IMR-90 (cell line): ENCODE measurements at regions not wholly inside any gene's neighbourhood (a gene's known extent, or its start where the extent isn't known, plus 50 kb on each side); places are given as distances from the start of the nearest gene placed in this dataset.

Experiments used
- ATAC-seq: fragments of 200-7000 bp; cut with Tn5 transposase; 2 replicates; pipeline ENCODE4 v1.9.1; 2020; ENCODE audit warnings: low read depth, mild to moderate bottlenecking, moderate library complexity
- BruUV-seq: library from RNA; stranded (reverse); fragments of 400-500 nt; replicated peaks from 2 replicates; lab custom pipeline; 2021; lab: Mats Ljungman, UMichigan
- CTCF ChIA-PET: fragments of 300-600 bp; formaldehyde crosslinking; extraction: SDS; loops from one replicate; lab custom pipeline; 2021; ENCODE audit warnings: antibody characterized with exemption; lab: Yijun Ruan, JAX
- POLR2A ChIA-PET: fragments of 300-600 bp; sonication (Branson Sonifier 250); formaldehyde crosslinking; loops from one replicate; lab custom pipeline; 2022; ENCODE audit warnings: antibody characterized with exemption; ENCODE audit not compliant: unreplicated experiment; lab: Charles Lee
- DNase-seq: peaks from one replicate; pipeline ENCODE4 v3.0.0; 2013
- H2AFZ ChIP-seq: replicated peaks from 2 replicates; pipeline ENCODE3; 2013; ENCODE audit warnings: low read length, mild to moderate bottlenecking; ENCODE audit not compliant: poor library complexity
- H2AK5ac ChIP-seq: 2 replicates; pipeline ENCODE4 v1.6.1; 2013; ENCODE audit warnings: low read depth, low read length, inconsistent platforms
- H2AK9ac ChIP-seq: replicated peaks from 2 replicates; pipeline ENCODE3; 2013; ENCODE audit warnings: mild to moderate bottlenecking, low read depth, low read length, moderate library complexity; ENCODE audit not compliant: poor library complexity
- H2BK120ac ChIP-seq: 2 replicates; pipeline ENCODE4 v1.6.1; 2013; ENCODE audit warnings: low read depth, low read length, inconsistent platforms
- H2BK15ac ChIP-seq: 3 replicates; pipeline ENCODE4 v1.6.1; 2013; ENCODE audit warnings: low read depth, low read length, inconsistent platforms
- H2BK20ac ChIP-seq: 2 replicates; pipeline ENCODE4 v1.6.1; 2013; ENCODE audit warnings: low read depth, mild to moderate bottlenecking, inconsistent platforms, low read length, moderate library complexity
- H2BK5ac ChIP-seq: 2 replicates; pipeline ENCODE4 v1.6.1; 2013; ENCODE audit warnings: mild to moderate bottlenecking, low read depth, low read length, inconsistent platforms; ENCODE audit not compliant: poor library complexity, severe bottlenecking
- H3K14ac ChIP-seq: replicated peaks from 2 replicates; pipeline ENCODE4 v1.6.1; 2013; ENCODE audit warnings: low read depth, low read length, inconsistent platforms
- H3K18ac ChIP-seq: 2 replicates; pipeline ENCODE4 v1.6.1; 2013; ENCODE audit warnings: low read depth, low read length, control low read depth
- H3K23ac ChIP-seq: 2 replicates; pipeline ENCODE4 v1.6.1; 2013; ENCODE audit warnings: low read depth, low read length, inconsistent platforms
- H3K27ac ChIP-seq: 2 replicates; pipeline ENCODE4 v1.5.1; 2013; ENCODE audit warnings: mild to moderate bottlenecking, control low read depth, low read length; ENCODE audit not compliant: insufficient read depth
- H3K27me3 ChIP-seq: 2 replicates; pipeline ENCODE4 v1.6.1; 2013; ENCODE audit warnings: low read length; ENCODE audit not compliant: control insufficient read depth, insufficient read depth
- H3K36me3 ChIP-seq: 2 replicates; pipeline ENCODE4 v1.6.1; 2013; ENCODE audit warnings: low read length, mixed read lengths; ENCODE audit not compliant: control insufficient read depth, insufficient read depth
- H3K4ac ChIP-seq: 2 replicates; pipeline ENCODE4 v1.6.1; 2013; ENCODE audit warnings: low read depth, low read length, inconsistent platforms
- H3K4me1 ChIP-seq: 2 replicates; pipeline ENCODE4 v1.6.1; 2013; ENCODE audit warnings: low read length, mixed read lengths; ENCODE audit not compliant: control insufficient read depth, insufficient read depth
- H3K4me2 ChIP-seq: 2 replicates; pipeline ENCODE4 v1.6.1; 2013; ENCODE audit warnings: low read depth, mild to moderate bottlenecking, control low read depth, low read length, moderate library complexity
- H3K4me3 ChIP-seq: 2 replicates; pipeline ENCODE4 v1.5.1; 2013; ENCODE audit warnings: low read depth, mild to moderate bottlenecking, control low read depth, low read length, moderate library complexity; ENCODE audit not compliant: insufficient read depth
- H3K56ac ChIP-seq: 2 replicates; pipeline ENCODE4 v1.6.1; 2013; ENCODE audit warnings: low read length, inconsistent platforms; ENCODE audit not compliant: insufficient read depth; ENCODE audit errors: extremely low read depth
- H3K79me1 ChIP-seq, 2 experiments: 2 replicates each; pipeline ENCODE4 v1.6.1; 2013; ENCODE audit warnings: low read length in 2 of 2, inconsistent platforms in 1 of 2, low read depth in 1 of 2
- H3K9ac ChIP-seq: 2 replicates; pipeline ENCODE4 v1.6.1; 2013; ENCODE audit warnings: low read depth, low read length, control low read depth
- H3K9me1 ChIP-seq: 2 replicates; pipeline ENCODE4 v1.6.1; 2013; ENCODE audit warnings: low read length, inconsistent platforms; ENCODE audit not compliant: insufficient read depth
- H3K9me3 ChIP-seq: 2 replicates; pipeline ENCODE4 v1.6.1; 2013; ENCODE audit warnings: low read length; ENCODE audit not compliant: control insufficient read depth, insufficient read depth
- H4K20me1 ChIP-seq: 2 replicates; pipeline ENCODE4 v1.6.1; 2013; ENCODE audit warnings: low read length, inconsistent platforms; ENCODE audit not compliant: insufficient read depth
- H4K5ac ChIP-seq: 2 replicates; pipeline ENCODE4 v1.6.1; 2013; ENCODE audit warnings: mild to moderate bottlenecking, low read depth, low read length, control low read depth
- H4K8ac ChIP-seq, 2 experiments: 2 replicates each; pipeline ENCODE4 v1.6.1; 2013; ENCODE audit warnings: low read depth in 2 of 2, low read length in 2 of 2, control low read depth in 1 of 2, inconsistent platforms in 1 of 2
- H4K91ac ChIP-seq: 2 replicates; pipeline ENCODE4 v1.6.1; 2013; ENCODE audit warnings: low read depth, low read length, inconsistent platforms; ENCODE audit not compliant: insufficient read depth
- FOS ChIP-seq: fragments of 150-350 bp; IDR thresholded peaks from 2 replicates; pipeline ENCODE4 v1.6.1; 2016; ENCODE audit warnings: low read depth, low read length
- MAFK ChIP-seq: IDR thresholded peaks from 2 replicates; pipeline ENCODE4 v1.6.1; 2012; ENCODE audit warnings: low read depth, low read length, improper control_type of control experiment
- NFE2L2 ChIP-seq: fragments of 150-350 bp; IDR thresholded peaks from 2 replicates; pipeline ENCODE4 v1.6.1; 2016; ENCODE audit warnings: low read depth, mild to moderate bottlenecking, low read length
- POLR2A ChIP-seq: IDR thresholded peaks from 2 replicates; pipeline ENCODE4 v1.6.1; 2012; ENCODE audit warnings: mild to moderate bottlenecking, low read depth, low read length
- RAD21 ChIP-seq: IDR thresholded peaks from 2 replicates; pipeline ENCODE4 v1.6.1; 2012; ENCODE audit warnings: low read length, improper control_type of control experiment
- RFX5 ChIP-seq: IDR thresholded peaks from 2 replicates; pipeline ENCODE4 v1.8.0; 2012; ENCODE audit warnings: low read depth, mild to moderate bottlenecking, low read length, moderate library complexity
- SMC3 ChIP-seq: fragments of 150-350 bp; IDR thresholded peaks from 2 replicates; pipeline ENCODE4 v1.6.1; 2016; ENCODE audit warnings: low read depth, mild to moderate bottlenecking, antibody characterized with exemption, low read length, moderate library complexity
- WGBS, 2 experiments: methylation state at CpG; one replicate each; pipeline versions ENCODE4 v1.1.5 to v1.1.7; 2013; ENCODE audit warnings: missing lambda C conversion rate in 2 of 2; ENCODE audit not compliant: insufficient read length in 1 of 2; ENCODE audit errors: extremely low coverage in 2 of 2; 5-methylcytosine and 5-hydroxymethylcytosine counted together
- dilution Hi-C: fragments of 300-500 bp; cut with HindIII; formaldehyde crosslinking; loops from one replicate; pipeline ENCODE4 v1.14.3; 2018; ENCODE audit warnings: low sequenced_read_pairs; ENCODE audit not compliant: unreplicated experiment
- in situ Hi-C: fragments of 300-500 bp; cut with MboI; formaldehyde crosslinking; loops from 3 replicates; pipeline ENCODE4 v1.14.3; 2019; ENCODE audit warnings: low sequenced_read_pairs, inconsistent platforms, mixed read lengths
- intact Hi-C: fragments of 100-400 bp; cut with micrococcal nuclease; formaldehyde crosslinking; loops from 2 replicates; pipeline ENCODE4 v1.10.0; 2022

DNA sequence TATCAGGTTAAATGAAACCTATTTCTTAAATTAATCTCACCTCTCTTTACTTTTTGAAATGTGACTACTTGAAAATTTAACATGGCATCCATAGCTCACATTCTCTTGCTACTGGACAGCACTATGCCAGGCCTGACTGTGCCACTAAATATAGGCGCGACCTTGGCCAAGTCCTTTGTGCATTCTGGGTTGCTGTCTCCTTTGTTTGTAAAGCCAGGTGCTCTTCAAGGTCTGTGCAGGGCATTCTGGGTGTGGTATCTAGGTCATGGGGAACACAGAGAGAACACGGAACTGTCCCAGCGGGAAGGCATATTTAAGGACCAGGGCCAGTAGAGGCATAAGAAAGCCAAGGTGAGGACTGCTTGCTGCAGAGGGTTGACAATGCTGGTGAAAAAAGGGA lies 121.2 kb downstream of the ZNF664 start:
- no TSS peak for BruUV-seq
- no CpG with 5 or more reads among the region's 4 CpGs for WGBS, 2 experiments
- ChIA-PET CTCF (no interaction called here), POLR2A (no interaction called here)
- ATAC-seq (no peak), DNase-seq (no peak)
- no peak overlapping the region for H3K18ac ChIP-seq
- no peak overlapping the region for H3K4me2 ChIP-seq
- no peak overlapping the region for H3K23ac ChIP-seq
- TF ChIP-seq RAD21 (no peak), SMC3 (no peak), POLR2A (no peak), RFX5 (no peak), FOS (no peak), NFE2L2 (no peak), MAFK (no peak)
- H3K9me3 ChIP-seq, result no peaks in the 10 kb centered on the region
- no peak overlapping the region for H2BK20ac ChIP-seq
- no peak overlapping the region for H2AFZ ChIP-seq
- H3K27ac ChIP-seq, result no peak overlapping the region
- no peak overlapping the region for H4K91ac ChIP-seq
- no peaks in the 10 kb centered on the region for H3K4me1 ChIP-seq
- peaks cover 31% of the 10 kb centered on the region for H3K27me3 ChIP-seq
- no peak overlapping the region for H2BK5ac ChIP-seq
- dilution Hi-C loops (no loop called here), in situ Hi-C loops (no loop called here), intact Hi-C loops (no loop called here)
- H2AK9ac ChIP-seq, result peak overlapping the region; percentile 81
- no peak overlapping the region for H2BK120ac ChIP-seq
- no peaks in the 10 kb centered on the region for H3K79me1 ChIP-seq
- no peak overlapping the region for H3K4me3 ChIP-seq
- no peaks in the 10 kb centered on the region for H3K36me3 ChIP-seq
- H4K8ac ChIP-seq, result no peak overlapping the region
- H3K9ac ChIP-seq, result no peak overlapping the region
- no peak overlapping the region for H4K5ac ChIP-seq
- H3K14ac ChIP-seq, result no peak overlapping the region
- H3K56ac ChIP-seq, result no peak overlapping the region
- H3K4ac ChIP-seq, result no peak overlapping the region
- no peak overlapping the region for H2AK5ac ChIP-seq
- no peak overlapping the region for H2BK15ac ChIP-seq
- H4K20me1 ChIP-seq, result no peaks in the 10 kb centered on the region
- no peaks in the 10 kb centered on the region; the same call in 1 of the 2 replicates for H3K9me1 ChIP-seq
